Esophagus squamous epithelium (tissue), 5 donors: ENCODE measurements at regions not wholly inside any gene's neighbourhood (a gene's known extent, or its start where the extent isn't known, plus 50 kb on each side); places are given as distances from the start of the nearest gene placed in this dataset.

ENCODE experiments used
- DNase-seq: peaks from one replicate; lab custom pipeline; 2025; lab: John Stamatoyannopoulos, UW
- H3K27ac ChIP-seq, 4 donors: fragments of 200-600 bp; sonication (generic); one replicate each; pipeline ENCODE4 v1.5.1; 2016 to 2019; ENCODE audit warnings: mild to moderate bottlenecking in 1 of 4
- H3K27me3 ChIP-seq, 4 donors: fragments of 200-600 bp; sonication (generic); 1 replicate in 3 of 4; 2 replicates in 1 of 4; pipeline versions ENCODE4 v1.5.1 to v1.6.0; 2017 to 2021; ENCODE audit warnings: antibody characterized with exemption in 1 of 4
- H3K36me3 ChIP-seq, 3 donors: fragments of 200-600 bp; sonication (generic); one replicate each; pipeline ENCODE4 v1.5.1; 2016 to 2019
- H3K4me1 ChIP-seq, 3 donors: fragments of 200-600 bp; sonication (generic); one replicate each; pipeline ENCODE4 v1.5.1; 2017 to 2019
- H3K4me3 ChIP-seq, 4 donors: fragments of 200-600 bp; sonication (generic); 1 replicate in 3 of 4; 2 replicates in 1 of 4; pipeline ENCODE4 v1.5.1; 2016 to 2019; ENCODE audit warnings: mild to moderate bottlenecking in 2 of 4, moderate library complexity in 1 of 4
- H3K9me3 ChIP-seq, 3 donors: fragments of 200-600 bp; sonication (generic); one replicate each; pipeline ENCODE4 v1.5.1; 2016 to 2019
- CTCF ChIP-seq, 6 experiments: fragments of 450-650 bp in 4 of 6; fragments of 200-600 bp in 2 of 6; sonication (generic) in 2 of 6; IDR thresholded peaks; one replicate each; pipeline ENCODE4 v1.5.1; 2016 to 2019; ENCODE audit warnings: antibody characterized with exemption in 6 of 6, mild to moderate bottlenecking in 4 of 6, moderate library complexity in 4 of 6
- POLR2A ChIP-seq, 4 donors: fragments of 450-650 bp; IDR thresholded peaks; one replicate each; pipeline ENCODE4 v1.6.1; 2017; ENCODE audit warnings: antibody characterized with exemption in 4 of 4, mild to moderate bottlenecking in 4 of 4, moderate library complexity in 3 of 4
- WGBS, 2 donors: methylation state at CpG; one replicate each; pipeline ENCODE4 v1.1.5; 2018; 5-methylcytosine and 5-hydroxymethylcytosine counted together
- intact Hi-C: fragments of 100-400 bp; cut with DNase I; formaldehyde crosslinking; loops from one replicate; pipeline ENCODE4 v1.15.0; 2022
- donor health status: DM: yes; HTN: yes; CAD: no.

GRCh38 chr10:62511656-62512055, 137.5 kb downstream of the ZNF365 start:
- H3K9me3 ChIP-seq, result no peaks in the 10 kb centered on the region
- no peak overlapping the region for H3K27ac ChIP-seq
- 43 to 60% methylated on average over 2 of the region's 2 CpGs for WGBS, 2 donors
- H3K27me3 ChIP-seq, result no peaks in the 10 kb centered on the region
- TF ChIP-seq POLR2A (IDR thresholded peaks at IDR 0.05) (no peak), CTCF (IDR thresholded peaks at IDR 0.05) (no peak)
- H3K36me3 ChIP-seq, result no peaks in the 10 kb centered on the region
- no peaks in the 10 kb centered on the region for H3K4me1 ChIP-seq
- H3K4me3 ChIP-seq, result no peak overlapping the region
- no peak for DNase-seq
- intact Hi-C loops, result no loop called here

GRCh38 chr10:62512732-62513475, 138.7 kb downstream of the ZNF365 start:
- intact Hi-C loops, result no loop called here
- TF ChIP-seq POLR2A (IDR thresholded peaks at IDR 0.05) (no peak), CTCF (IDR thresholded peaks at IDR 0.05) (no peak)
- Histone ChIP-seq H3K27ac (no peak overlapping the region), H3K4me1 (no peaks in the 10 kb centered on the region), H3K4me3 (no peak overlapping the region), H3K9me3 (no peaks in the 10 kb centered on the region), H3K27me3 (no peaks in the 10 kb centered on the region), H3K36me3 (no peaks in the 10 kb centered on the region)
- DNase-seq, result no peak
- 71 to 82% methylated on average over 5 of the region's 5 CpGs for WGBS, 2 donors

GRCh38 chr10:62514079-62514693, 140.0 kb downstream of the ZNF365 start:
- no peaks in the 10 kb centered on the region for H3K27me3 ChIP-seq
- no peak overlapping the region for H3K4me3 ChIP-seq
- intact Hi-C loops, result no loop called here
- no peak for DNase-seq
- no peaks in the 10 kb centered on the region for H3K9me3 ChIP-seq
- H3K36me3 ChIP-seq, result no peaks in the 10 kb centered on the region
- TF ChIP-seq POLR2A (IDR thresholded peaks at IDR 0.05), result no peak
- no peak for TF ChIP-seq CTCF (IDR thresholded peaks at IDR 0.05)
- WGBS, 2 donors, result 68 to 71% methylated on average over 6 of the region's 6 CpGs
- no peak overlapping the region for H3K27ac ChIP-seq
- no peaks in the 10 kb centered on the region for H3K4me1 ChIP-seq

GRCh38 chr10:62517252-62517651, 143.1 kb downstream of the ZNF365 start:
- H3K27me3 ChIP-seq, result no peaks in the 10 kb centered on the region
- intact Hi-C loops, result no loop called here
- no peak overlapping the region for H3K27ac ChIP-seq
- no peak for DNase-seq
- no peaks in the 10 kb centered on the region for H3K36me3 ChIP-seq
- no peak for TF ChIP-seq POLR2A (IDR thresholded peaks at IDR 0.05)
- TF ChIP-seq CTCF (IDR thresholded peaks at IDR 0.05), result no peak
- no peak overlapping the region for H3K4me3 ChIP-seq
- no peaks in the 10 kb centered on the region for H3K4me1 ChIP-seq
- WGBS, 2 donors, result 66 to 93% methylated on average over 2 of the region's 2 CpGs
- no peaks in the 10 kb centered on the region for H3K9me3 ChIP-seq

- intact Hi-C loops, result no loop called here
- WGBS, 2 donors, result 66 to 87% methylated on average over 3 to 4 of the region's 6 CpGs
- DNase-seq, result no peak
Measured at GRCh38 chr10:62527019-62527827, 153.1 kb downstream of the ZNF365 start.

More at GRCh38 chr10:62527019-62527827, 153.1 kb downstream of the ZNF365 start:
- no peaks in the 10 kb centered on the region for H3K9me3 ChIP-seq
- no peak overlapping the region for H3K4me3 ChIP-seq
- no peak for TF ChIP-seq CTCF (IDR thresholded peaks at IDR 0.05)
- TF ChIP-seq POLR2A (IDR thresholded peaks at IDR 0.05), result no peak
- H3K27ac ChIP-seq, result no peak overlapping the region
- H3K4me1 ChIP-seq, result no peaks in the 10 kb centered on the region
- no peaks in the 10 kb centered on the region for H3K36me3 ChIP-seq
- no peaks in the 10 kb centered on the region for H3K27me3 ChIP-seq
